Suprapubic skin (tissue), 4 donors: ENCODE measurements at regions not wholly inside any gene's neighbourhood (a gene's known extent, or its start where the extent isn't known, plus 50 kb on each side); places are given as distances from the start of the nearest gene placed in this dataset.

ENCODE experiments used
- DNase-seq, 2 donors: peaks; one replicate each; pipeline ENCODE4 v3.0.0-alpha.2; 2019; ENCODE audit warnings: low spot score in 2 of 2
- H3K27ac ChIP-seq: fragments of 200-600 bp; sonication (generic); one replicate; pipeline ENCODE4 v1.5.1; 2019
- H3K27me3 ChIP-seq: fragments of 200-600 bp; sonication (generic); one replicate; pipeline ENCODE4 v1.5.1; 2019
- H3K36me3 ChIP-seq: fragments of 200-600 bp; sonication (generic); one replicate; pipeline ENCODE4 v1.5.1; 2019
- H3K4me1 ChIP-seq: fragments of 200-600 bp; sonication (generic); one replicate; pipeline ENCODE4 v1.5.1; 2019
- H3K4me3 ChIP-seq: fragments of 200-600 bp; sonication (generic); one replicate; pipeline ENCODE4 v1.5.1; 2019; ENCODE audit warnings: mild to moderate bottlenecking
- H3K9me3 ChIP-seq: fragments of 200-600 bp; sonication (generic); one replicate; pipeline ENCODE4 v1.5.1; 2019
- EP300 ChIP-seq: sonication (generic); formaldehyde crosslinking; IDR thresholded peaks from one replicate; pipeline ENCODE4 v1.6.1; 2017; ENCODE audit warnings: antibody characterized with exemption
- POLR2A ChIP-seq, 2 donors: fragments of 450-650 bp; IDR thresholded peaks; one replicate each; pipeline ENCODE4 v1.6.1; 2017; ENCODE audit warnings: antibody characterized with exemption in 2 of 2, mild to moderate bottlenecking in 2 of 2, moderate library complexity in 2 of 2
- POLR2AphosphoS5 ChIP-seq, 3 donors: sonication (generic); formaldehyde crosslinking; IDR thresholded peaks; one replicate each; pipeline ENCODE4 v1.6.1; 2017; ENCODE audit warnings: antibody characterized with exemption in 3 of 3
- WGBS: methylation state at CpG from one replicate; pipeline ENCODE4 v1.1.5; 2018; 5-methylcytosine and 5-hydroxymethylcytosine counted together
- TF ChIP-seq, protein P1 (sequence below), 2 donors: fragments of 200-600 bp in 1 of 2; fragments of 450-650 bp in 1 of 2; sonication (generic) in 1 of 2; IDR thresholded peaks; one replicate each; pipeline ENCODE4 v1.5.1; 2016 to 2019; ENCODE audit warnings: antibody characterized with exemption in 2 of 2, mild to moderate bottlenecking in 1 of 2, moderate library complexity in 1 of 2

DNA sequence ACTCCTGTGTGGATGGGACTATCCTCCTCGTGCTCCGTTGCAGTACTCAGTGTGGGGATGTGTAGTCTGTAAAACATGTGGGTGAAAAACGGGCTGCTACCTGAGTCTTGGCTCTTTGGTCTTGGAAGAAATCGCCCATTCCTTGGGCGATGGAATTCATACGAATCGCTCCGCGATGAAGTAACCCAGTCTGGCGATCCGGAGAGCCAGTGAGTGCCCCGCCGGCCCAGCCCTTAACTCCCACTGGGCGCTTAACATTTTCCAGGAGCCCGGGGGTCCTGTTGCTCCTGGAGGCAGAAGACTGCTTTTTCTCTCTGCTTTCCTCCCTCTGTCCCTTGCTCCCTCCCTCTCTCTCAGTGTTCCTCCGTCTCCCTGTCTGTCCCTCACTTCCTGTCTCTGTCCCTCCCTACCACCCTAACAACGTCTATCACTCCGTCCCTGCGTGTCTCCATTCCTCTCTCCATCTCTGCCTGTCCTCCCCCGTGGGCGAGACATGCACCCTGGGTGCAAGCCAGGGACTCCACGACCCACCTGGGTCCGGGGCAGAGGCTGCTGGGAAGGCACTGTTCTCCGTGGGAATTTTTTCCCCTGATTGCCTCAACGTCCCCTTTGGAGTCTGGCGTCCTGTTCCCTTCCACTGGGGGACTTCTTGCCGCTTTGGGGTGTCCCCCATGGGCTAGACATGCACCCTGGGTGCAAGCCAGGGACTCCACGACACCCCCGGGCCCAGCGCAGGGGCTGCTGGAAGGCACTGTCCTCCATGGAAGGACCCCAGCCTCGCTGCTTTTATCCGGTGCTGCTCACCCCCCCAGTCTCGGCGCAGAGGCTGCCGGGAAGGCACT lies 188.6 kb downstream of the ALG10 start:
- DNase-seq, result no peak
- Histone ChIP-seq H3K36me3 (no peaks in the 10 kb centered on the region), H3K27ac (no peak overlapping the region), H3K27me3 (no peaks in the 10 kb centered on the region), H3K9me3 (no peaks in the 10 kb centered on the region), H3K4me3 (no peak overlapping the region), H3K4me1 (no peaks in the 10 kb centered on the region)
- TF ChIP-seq EP300 (no peak), POLR2AphosphoS5 (IDR thresholded peaks at IDR 0.05) (no peak), POLR2A (IDR thresholded peaks at IDR 0.05) (no peak)
- TF ChIP-seq, protein P1, sequence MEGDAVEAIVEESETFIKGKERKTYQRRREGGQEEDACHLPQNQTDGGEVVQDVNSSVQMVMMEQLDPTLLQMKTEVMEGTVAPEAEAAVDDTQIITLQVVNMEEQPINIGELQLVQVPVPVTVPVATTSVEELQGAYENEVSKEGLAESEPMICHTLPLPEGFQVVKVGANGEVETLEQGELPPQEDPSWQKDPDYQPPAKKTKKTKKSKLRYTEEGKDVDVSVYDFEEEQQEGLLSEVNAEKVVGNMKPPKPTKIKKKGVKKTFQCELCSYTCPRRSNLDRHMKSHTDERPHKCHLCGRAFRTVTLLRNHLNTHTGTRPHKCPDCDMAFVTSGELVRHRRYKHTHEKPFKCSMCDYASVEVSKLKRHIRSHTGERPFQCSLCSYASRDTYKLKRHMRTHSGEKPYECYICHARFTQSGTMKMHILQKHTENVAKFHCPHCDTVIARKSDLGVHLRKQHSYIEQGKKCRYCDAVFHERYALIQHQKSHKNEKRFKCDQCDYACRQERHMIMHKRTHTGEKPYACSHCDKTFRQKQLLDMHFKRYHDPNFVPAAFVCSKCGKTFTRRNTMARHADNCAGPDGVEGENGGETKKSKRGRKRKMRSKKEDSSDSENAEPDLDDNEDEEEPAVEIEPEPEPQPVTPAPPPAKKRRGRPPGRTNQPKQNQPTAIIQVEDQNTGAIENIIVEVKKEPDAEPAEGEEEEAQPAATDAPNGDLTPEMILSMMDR (IDR thresholded peaks at IDR 0.05), result no peak
- whole genome bisulfite sequencing, result 87% methylated on average over 34 of the region's 35 CpGs

DNA sequence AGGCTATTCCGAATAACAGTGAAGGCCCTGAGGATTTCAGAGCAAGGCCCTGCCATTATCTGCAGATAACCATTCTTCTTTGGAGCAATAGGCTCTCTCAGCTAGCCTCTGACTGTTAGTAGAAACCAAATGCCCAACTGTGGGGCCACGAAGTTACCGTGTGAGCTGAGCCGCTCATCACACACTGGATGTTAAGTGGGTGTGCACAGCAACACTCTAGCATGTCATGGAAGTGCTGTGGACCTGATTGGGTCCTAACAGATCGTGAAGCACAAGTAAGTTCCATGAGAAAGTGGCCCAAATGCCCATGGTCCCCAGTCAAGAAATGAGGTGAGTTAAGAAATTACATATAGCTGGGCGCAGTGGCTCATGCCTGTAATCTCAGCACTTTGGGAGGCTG lies 190.4 kb downstream of the ALG10 start:
- DNase-seq, result no peak
- H3K36me3 ChIP-seq, result no peaks in the 10 kb centered on the region
- no peaks in the 10 kb centered on the region for H3K4me1 ChIP-seq
- H3K9me3 ChIP-seq, result no peaks in the 10 kb centered on the region
- TF ChIP-seq, protein P1 (IDR thresholded peaks at IDR 0.05), result no peak
- TF ChIP-seq POLR2A (IDR thresholded peaks at IDR 0.05) (no peak), POLR2AphosphoS5 (IDR thresholded peaks at IDR 0.05) (no peak), EP300 (no peak)
- 72% methylated on average over 6 of the region's 6 CpGs for WGBS
- no peaks in the 10 kb centered on the region for H3K27me3 ChIP-seq
- H3K27ac ChIP-seq, result no peak overlapping the region
- H3K4me3 ChIP-seq, result no peak overlapping the region

DNA sequence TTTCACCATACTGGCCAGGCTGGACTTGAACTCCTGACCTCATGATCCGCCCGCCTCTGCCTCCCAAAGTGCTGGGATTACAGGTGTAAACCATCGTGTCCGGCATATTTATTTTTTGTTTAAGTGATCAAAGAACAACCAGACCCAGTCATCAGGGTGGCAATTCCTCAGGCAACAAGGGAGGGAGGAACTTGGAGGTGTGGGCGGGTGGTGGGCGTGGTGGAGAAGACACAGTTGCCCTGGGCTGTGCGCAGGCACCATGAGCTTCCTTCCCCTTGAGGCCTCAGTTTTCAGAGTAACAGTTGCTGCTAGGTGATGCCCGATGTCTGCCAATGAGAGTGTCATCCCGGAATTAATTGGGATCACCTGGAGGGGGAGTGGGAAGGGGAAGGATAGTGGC lies 191.7 kb downstream of the ALG10 start:
- H3K9me3 ChIP-seq, result no peaks in the 10 kb centered on the region
- H3K27me3 ChIP-seq, result peaks cover 3% of the 10 kb centered on the region
- no peaks in the 10 kb centered on the region for H3K36me3 ChIP-seq
- TF ChIP-seq, protein P1 (IDR thresholded peaks at IDR 0.05), result no peak
- no peak for TF ChIP-seq POLR2A (IDR thresholded peaks at IDR 0.05)
- H3K27ac ChIP-seq, result no peak overlapping the region
- H3K4me1 ChIP-seq, result peaks cover 3% of the 10 kb centered on the region
- no peak overlapping the region for H3K4me3 ChIP-seq
- 92% methylated on average over 9 of the region's 9 CpGs for WGBS
- no peak for DNase-seq

DNA sequence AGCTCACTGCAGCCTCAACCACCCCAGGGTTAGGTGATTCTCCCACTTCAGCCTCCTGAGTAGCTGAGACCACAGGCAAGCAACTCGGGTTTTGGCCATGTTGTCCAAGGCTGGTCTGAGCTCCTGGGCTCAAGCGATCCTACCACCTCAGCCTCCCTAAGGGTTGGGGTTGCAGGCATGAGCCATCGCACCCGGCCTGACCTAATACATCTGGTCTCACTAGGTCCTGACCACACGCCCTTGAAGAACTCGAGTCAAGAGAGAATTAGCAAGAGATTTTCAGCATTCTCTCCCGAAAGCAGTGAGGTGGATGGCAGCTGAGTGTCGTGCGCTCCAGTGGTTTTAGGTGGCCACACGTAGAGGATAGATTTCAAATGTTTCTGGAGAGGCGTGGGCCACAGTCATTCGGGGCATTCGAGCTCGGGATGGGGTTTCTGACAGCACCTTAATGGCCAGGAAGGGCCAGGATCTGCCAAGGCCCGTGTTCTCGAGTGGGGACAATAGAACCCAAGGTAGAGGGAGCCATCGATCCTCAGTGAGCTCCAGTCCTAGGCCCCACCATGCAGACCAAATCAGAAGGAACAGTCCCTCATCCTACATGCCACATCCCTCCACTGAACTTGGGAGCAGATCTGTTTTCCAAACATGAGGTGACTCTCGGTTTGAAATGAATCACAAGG lies 193.1 kb downstream of the ALG10 start:
- TF ChIP-seq POLR2AphosphoS5 (IDR thresholded peaks at IDR 0.05), result no peak
- TF ChIP-seq, protein P1 (IDR thresholded peaks at IDR 0.05), result no peak
- TF ChIP-seq POLR2A (IDR thresholded peaks at IDR 0.05), result no peak
- no peak for TF ChIP-seq EP300
- peaks cover 8% of the 10 kb centered on the region for H3K27me3 ChIP-seq
- H3K4me3 ChIP-seq, result no peak overlapping the region
- peaks cover 3% of the 10 kb centered on the region for H3K4me1 ChIP-seq
- WGBS, result 88% methylated on average over 17 of the region's 18 CpGs
- no peak overlapping the region for H3K27ac ChIP-seq
- peak in 1 of 2 donors; percentile 74 for DNase-seq
- H3K9me3 ChIP-seq, result no peaks in the 10 kb centered on the region
- H3K36me3 ChIP-seq, result no peaks in the 10 kb centered on the region

DNA sequence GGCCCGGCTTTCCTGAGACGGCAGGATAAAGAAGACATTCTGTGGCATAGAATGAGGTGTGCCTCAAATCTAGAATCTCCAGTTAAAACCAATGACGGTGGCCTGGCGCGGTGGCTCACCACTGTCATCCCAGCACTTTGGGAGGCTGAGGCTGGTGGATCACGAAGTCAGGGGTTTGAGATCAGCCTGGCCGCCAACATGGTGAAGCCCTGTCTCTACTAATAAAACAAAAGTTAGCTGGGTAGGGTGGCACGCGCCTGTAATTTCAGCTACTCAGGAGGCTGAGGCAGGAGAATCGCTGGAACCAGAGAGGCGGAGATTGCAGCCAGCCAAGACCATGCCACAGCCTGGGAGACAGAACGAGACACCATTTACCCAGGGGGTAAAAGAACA lies 193.6 kb downstream of the ALG10 start:
- Histone ChIP-seq H3K36me3 (no peaks in the 10 kb centered on the region), H3K4me1 (peaks cover 3% of the 10 kb centered on the region), H3K27ac (no peak overlapping the region), H3K4me3 (no peak overlapping the region), H3K27me3 (peaks cover 8% of the 10 kb centered on the region), H3K9me3 (no peaks in the 10 kb centered on the region)
- WGBS, result 92% methylated on average over 12 of the region's 12 CpGs
- DNase-seq, result no peak
- TF ChIP-seq, protein P1 (IDR thresholded peaks at IDR 0.05), result no peak
- no peak for TF ChIP-seq POLR2AphosphoS5 (IDR thresholded peaks at IDR 0.05)
- TF ChIP-seq EP300, result no peak
- TF ChIP-seq POLR2A (IDR thresholded peaks at IDR 0.05), result no peak
